NOMO-1 (cell line): ENCODE measurements at regions not wholly inside any gene's neighbourhood (a gene's known extent, or its start where the extent isn't known, plus 50 kb on each side); places are given as distances from the start of the nearest gene placed in this dataset.

Source experiments
- DNase-seq, 2 experiments: peaks; one replicate each; lab custom pipeline; 2025; ENCODE audit not compliant: unreplicated experiment in 2 of 2; lab: John Stamatoyannopoulos, UW

DNA sequence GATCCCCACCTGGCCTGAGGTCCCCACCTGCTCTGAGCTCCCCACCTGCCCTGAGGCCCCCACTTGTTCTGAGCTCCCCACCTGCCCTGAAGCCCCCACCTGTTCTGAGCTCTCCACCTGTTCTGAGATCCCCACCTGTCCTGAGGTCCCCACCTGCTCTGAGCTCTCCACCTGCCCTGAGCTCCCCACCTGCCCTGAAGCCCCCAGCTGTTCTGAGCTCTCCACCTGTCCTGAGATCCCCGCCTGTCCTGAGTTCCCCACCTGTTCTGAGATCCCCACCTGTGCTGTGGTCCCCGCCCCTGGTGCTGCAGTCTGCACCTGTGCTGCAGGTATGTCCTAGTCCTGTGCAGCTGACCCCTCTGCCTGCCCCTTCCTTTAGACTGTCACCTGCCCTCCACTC lies 561.6 kb downstream of the TCERG1L start:
- DNase-seq = no peak

DNA sequence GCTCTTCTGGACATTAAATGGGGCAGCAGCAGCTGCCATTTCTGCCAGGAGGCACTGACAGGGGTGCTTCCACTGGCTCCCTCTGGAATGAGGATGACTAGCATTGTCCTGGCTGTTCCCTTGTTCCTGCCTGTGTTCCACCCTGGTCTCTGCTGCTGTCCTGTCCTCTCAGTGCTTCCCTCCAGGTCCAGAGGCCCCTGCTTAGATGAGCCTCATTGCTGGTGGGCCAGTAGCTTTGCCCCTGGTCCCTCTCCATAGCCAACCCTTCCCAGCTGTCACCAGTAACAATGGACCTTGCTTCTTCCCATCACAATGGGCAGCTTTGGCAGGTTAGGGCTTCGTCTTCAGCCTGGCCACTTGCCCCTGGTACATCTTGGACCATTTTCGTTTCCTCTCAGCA lies 561.1 kb downstream of the TCERG1L start:
- no peak for DNase-seq

DNA sequence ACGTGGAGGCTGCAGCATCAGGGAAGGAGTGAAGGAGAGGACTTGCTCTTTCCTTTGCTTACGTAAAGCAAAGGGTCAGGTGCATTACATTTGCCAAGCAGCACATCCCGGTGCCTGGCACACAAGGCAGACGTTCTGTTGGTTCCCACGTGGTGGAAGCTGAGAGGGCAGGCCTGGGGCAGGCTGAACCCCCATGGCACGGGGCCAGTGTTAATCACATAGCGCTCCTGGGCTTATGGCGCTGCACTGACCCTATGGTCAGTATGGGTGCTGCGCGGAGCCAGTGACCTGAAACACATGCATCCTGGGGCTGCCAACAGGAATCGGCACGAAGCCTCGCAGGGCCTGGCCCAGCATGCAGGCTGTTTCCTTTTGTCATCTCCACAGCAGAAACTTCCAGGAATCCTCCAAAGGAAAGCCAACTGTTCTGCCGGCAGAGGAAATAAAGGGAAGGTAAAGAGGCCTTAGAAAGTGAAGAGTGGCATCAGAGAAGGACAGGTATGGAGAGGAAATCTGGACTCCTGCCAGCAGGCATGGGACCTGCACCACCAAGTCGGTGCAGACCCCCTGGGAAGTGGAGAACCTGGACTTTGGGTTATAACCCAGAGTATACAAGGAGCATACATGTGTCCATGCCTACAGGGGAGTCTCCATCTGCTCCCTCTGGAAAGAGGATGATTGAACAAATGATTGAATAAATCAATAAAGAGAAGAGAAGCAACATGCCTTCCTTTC lies 560.2 kb downstream of the TCERG1L start:
- DNase-seq = no peak

DNA sequence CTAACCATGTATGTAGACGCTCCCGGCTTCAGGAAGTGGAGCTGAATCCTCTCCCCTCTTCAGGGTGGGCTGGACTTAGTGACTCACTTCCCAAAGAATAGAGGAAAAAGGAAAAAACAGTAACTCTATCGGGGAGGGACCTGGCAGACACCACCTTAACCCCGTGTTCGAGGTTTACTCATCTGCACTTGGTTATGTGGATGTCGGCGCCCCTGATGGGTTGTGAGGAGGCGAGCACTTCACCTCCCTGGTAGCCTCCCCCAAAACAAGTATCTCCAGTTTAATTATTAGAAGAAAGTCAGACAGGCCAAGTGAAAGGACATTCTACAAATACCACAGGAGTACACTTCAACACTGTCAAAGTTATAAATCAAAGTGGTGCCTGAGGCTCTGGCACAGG lies 559.7 kb downstream of the TCERG1L start:
- no peak for DNase-seq

DNA sequence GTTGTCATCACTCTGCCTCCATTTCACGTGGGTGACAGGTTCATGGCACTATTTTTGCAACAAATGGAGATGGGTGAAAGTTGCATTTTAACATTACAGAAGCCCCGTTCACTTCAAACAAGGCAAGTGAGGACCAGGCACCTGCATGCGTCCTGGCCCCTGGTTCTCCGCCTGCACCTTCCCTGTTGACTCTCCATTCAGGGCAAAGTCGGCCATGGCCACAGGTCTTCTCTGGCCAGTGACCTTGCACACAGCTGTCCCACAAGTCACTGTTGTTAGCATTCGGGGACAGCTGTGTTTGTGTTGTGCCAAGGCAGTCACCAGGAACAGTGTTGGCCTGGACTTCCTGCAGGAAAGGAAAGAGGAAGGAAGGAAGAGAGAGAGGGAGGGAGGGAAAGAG lies 554.9 kb downstream of the TCERG1L start:
- no peak for DNase-seq

DNA sequence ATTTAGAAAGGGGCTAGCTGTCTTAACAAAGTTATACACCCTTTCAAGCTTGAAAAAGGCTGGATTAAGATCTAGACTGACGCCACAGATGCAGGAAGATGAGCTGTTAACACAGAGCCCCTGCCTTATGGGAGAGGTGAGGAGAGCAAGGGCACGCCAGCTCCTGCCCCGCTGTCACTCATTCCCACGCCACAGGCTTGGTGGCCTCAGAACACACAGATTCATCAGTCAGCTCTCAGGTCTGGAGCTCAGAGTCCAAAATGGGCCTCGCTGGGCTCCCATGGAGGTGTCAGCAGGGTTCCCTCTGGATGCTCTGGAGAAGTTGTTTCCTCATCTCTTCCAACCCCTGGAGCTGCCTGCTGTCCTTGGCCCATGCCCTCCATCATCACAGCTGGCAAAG lies 554.2 kb downstream of the TCERG1L start:
- DNase-seq = no peak

DNA sequence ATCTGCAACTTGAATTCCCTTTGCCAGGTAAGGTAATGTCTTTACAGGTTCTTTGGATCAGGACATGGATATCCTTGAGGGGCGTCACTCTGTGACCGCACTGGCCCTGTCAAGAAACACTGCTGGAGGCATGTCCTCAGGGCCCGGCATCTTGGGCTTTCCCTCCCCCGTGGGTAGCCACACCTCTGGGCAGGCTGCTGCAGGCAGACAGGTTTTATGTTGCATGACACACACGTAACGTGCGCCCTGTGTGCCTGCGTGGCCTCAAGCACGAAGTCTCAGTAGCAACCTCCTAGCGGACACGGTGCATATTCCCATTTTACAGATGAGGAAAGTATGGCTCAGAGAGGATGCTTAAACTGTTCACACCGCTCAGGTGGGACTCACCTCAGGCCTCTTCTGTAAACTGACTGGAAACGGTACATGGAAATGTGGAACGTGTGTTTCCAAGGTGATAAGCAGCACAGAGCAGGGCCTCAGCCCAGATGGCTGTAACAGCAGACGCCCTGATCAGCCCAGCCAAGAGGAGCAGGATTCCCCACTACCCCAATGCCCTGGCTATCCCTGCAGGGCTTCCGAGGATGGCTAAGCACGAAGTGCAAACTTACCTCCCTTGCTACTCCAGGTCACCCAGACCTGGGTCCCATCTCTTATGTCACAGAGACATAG lies 553.6 kb downstream of the TCERG1L start:
- DNase-seq = no peak

DNA sequence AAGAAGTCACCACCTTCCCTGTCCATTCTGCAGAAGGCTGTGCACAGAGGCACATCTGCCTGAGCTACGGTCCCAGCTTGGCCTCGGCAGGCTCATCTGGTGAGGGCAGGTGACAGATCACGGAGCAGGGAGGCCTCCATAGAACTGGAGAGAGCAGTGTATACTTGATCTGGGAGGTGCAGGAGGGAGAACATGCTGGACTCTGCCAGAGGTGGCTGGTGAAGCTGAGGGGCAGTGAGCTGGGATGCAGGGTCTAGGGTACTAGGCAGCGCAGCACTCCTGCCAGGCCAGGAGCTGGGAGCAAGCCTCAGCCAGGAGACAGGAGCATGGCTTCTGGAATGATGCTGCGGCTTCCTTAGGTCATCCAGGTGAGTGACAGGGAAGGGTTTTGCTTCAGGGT lies 553.0 kb downstream of the TCERG1L start:
- DNase-seq = no peak

DNA sequence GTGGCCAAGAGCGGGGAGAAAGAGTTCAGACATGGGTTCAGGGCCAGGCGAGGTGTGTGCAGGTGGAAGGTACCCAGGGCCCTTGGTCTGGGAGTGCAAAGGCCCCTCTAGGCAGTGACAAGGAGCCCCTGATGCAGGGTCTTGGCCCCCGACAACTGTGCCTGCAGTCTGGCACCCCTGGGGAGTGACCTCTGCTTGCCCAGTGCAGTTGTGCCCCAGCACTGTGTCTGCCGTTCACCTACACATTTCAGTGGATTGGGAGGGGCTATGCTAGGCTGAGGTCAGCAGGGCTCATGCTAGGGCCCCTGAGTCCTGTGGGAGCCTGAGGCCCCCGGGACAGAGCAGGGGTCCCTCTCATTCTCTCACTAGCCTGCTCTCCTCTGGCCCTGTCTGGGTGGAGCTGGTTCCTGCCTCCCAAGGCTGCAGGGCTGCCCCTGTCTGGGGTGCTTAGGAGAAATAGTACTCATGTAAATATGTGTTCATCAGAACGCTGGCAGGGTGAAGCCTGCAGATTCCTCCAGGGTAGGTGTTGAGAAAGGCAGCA lies 550.4 kb downstream of the TCERG1L start:
- DNase-seq = no peak

DNA sequence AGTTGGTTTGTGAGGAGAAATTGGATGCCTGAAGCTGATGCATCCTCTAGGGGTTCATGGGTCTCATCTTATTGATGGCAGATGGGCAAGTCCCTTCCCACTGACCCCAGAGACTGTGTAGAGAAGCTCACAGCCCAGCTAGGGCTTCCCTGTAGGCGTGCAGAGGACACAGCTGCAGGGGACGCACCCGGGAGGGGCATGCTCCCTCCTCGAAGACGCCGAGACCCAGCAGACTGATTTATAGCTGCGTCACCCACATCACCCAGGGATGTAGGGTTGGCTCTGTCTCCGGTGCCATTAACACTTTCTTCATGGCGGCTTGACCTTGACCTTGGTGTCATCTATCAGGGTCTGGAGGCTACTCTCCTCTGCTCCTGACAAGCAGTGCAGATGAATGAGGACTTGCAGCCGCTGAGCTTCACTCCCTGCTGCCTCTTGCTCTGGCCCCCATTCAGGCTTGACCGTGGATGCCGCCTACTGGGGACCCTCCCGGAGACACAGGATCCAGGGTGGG lies 549.7 kb downstream of the TCERG1L start:
- DNase-seq = no peak

DNA sequence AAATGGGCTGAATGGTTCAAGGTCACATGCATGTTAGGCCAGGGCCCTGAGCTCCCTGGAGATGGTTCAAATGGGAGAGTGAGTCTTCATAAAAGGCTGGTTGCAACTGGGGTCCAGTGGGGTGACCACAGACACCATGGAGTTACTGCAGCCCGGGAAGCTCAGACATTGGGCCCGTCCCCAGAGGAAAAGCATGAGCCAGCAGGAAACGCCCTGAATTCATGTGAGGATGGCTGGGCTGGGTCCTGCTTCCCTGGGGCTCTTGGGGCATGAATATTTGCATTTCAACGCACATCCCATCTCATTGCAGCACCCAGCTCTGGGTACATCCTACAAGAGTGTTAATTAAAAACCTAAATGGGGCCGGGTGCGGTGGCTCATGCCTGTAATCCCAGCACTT lies 549.0 kb downstream of the TCERG1L start:
- DNase-seq = no peak

DNA sequence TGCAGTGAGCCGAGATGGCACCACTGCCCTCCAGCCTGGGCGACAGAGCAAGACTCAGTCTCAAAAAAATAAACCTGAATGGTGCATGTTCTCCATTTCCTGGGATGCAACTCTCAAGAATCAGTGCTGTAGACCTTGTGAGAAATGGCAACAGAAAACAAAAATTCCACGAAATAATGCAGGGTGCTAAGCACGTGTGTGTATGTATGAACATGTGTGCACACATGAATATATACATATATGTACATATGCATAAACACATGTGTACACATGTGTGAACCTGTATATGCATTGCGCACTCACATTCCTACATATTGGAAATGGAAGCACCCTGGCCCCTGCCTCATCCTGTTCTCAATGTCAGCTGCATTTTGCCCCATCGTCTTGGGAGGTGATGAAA lies 548.5 kb downstream of the TCERG1L start:
- no peak for DNase-seq

DNA sequence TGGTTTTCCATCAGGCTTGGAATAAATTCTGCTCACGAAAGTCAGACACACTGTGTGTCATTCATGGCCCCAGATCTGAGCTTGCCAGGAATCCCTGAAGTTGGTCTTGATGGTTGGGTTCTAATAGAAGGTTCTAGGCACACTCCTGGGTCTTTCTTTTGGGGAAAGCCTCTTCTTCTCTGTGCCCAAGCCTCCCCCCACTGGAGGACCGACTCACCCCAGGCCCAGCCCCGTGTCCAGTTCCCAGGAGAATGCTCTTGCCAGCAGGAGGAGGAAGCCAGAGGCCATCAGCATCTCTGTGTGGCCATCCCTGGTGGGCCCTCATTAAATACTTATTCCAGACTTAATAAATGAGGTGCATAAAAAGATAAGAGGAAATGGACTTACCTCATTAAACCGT lies 548.0 kb downstream of the TCERG1L start:
- no peak for DNase-seq

DNA sequence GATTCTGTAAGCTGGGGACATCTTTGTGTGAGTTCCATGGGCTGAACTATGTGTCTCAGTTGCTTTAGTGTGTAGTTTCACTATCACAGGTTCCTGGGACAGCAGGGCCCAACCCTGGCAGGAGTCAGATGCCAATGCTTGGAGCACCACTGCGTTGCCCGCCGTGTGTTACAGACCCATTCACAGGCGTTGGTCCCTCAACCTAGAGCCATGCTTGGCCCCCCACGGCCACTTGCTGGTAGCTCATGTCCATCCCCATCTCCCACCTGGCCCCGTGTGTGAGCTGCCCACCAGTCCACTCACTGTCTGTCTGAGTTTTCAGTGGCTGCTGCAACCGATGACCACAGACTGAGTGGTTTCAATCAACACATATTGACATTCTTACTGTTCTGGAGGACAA lies 546.9 kb downstream of the TCERG1L start:
- DNase-seq = no peak

DNA sequence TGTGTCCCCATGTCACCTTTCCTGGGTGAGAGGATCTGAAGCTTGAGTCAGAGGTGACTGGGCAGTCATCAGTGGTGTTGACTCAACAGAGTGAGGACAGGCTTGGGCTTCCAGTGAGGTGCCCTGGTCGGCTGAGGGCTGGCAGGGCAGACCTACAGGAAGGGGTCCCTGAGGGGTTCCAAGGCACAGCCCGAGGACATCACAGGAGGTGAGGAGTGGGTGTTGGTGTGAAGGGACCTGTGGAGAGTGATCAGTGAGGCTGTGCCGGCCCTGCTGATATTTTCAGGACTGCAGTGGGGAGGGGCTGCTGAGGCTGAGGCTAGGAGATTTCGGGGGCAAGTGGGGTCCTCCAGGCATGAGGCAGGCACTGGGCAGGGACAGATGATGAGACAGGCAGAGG lies 545.5 kb downstream of the TCERG1L start:
- DNase-seq = no peak

DNA sequence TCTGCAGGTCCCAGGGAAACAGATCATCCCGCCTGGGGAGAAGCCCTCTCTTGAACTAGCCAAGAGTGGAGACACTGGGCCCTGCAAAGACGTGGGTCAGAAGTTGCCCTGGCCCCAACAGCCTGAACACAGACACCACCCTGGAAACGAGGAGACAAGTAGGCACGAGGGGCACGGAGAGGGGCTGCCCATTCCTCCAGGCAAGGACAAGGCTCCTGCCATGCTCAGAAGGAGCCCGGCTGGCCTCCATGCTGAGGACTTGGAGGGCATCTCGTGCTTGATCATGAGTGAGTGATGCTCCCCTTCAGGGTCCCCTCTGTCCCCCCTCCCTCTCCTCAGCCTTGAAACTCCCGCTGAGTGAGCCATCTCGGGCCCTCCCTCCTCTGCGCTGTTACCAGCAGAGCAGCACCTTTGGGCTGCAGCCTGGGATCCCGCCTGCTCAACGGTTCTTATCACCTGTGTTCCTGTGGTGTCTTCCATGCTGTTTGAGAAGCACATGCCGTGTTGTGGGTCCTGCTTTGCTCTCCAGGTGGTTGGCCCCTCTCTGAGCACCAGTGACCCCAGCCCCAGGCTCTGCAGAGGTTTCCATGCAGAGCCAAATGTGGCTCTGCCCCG lies 544.3 kb downstream of the TCERG1L start:
- no peak for DNase-seq

DNA sequence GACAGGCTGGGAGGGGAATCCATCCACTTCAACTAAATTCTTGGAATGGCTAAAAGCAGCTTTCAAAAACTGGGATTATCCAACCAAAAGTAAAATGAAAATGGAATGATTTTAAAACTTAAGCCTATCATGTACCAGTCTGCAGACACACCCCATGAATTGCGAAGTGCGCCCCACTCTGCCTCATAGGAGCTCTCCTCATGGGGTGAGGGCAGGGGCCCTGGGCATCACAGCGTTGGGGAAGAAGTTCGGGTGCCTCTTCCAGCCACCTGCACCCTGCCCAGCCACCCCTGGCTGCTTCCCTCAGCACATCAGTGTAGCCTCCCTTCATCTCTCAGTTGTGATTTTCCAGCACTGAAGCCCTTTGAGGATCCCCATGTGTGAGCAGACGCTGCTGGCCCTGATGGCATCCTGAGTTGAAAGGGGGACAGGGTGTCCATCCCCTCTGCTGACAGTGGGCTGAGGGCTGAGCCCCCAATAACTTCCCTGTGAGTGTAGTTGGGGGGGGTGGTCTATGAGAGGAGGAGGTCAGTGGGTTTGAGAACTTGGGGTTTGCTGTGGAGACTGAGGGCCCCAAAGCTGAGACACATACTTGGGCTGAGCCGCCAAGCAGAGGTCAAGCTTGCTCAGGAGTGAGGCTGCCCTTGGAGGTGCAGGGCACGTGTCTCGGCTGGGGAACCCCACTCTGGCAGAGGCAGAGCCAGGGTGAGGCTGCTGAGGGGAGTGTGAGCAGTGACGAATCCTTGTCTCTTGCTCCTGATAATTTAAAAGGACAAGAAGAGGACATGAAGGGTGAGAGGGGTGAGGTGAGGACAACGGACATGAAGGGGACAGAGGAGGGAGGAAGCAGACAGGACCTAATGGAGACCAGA lies 542.1 kb downstream of the TCERG1L start:
- DNase-seq = no peak

DNA sequence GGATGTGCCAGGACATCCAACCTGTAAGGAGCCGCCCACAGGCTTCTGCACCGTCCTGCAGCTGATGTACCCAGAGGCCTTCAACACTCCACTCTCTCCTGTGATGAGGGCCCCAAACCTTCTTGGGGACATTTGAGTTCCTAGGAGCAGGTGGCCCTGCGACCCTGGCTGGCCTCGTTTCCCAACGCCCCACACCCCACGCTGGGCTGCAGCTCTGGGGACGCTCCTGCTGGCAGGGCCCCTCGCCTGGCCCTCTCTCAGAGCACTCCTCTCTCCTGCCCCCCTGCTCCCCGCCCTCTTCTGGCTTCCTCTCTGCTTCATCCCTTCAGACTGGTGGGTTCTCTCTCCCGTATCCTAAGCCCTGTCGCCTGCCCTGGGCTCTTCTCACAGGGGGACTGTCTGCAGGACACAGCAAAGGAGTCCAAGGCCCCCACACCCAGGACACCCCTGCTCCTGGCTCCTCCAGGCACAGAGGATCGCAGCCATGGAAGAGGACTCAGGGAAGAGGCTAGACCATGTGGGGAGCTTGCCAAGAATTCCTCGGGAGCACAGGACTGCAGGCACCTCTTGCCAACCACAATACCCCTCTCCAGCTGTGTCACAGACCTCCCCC lies 541.4 kb downstream of the TCERG1L start:
- DNase-seq = no peak

DNA sequence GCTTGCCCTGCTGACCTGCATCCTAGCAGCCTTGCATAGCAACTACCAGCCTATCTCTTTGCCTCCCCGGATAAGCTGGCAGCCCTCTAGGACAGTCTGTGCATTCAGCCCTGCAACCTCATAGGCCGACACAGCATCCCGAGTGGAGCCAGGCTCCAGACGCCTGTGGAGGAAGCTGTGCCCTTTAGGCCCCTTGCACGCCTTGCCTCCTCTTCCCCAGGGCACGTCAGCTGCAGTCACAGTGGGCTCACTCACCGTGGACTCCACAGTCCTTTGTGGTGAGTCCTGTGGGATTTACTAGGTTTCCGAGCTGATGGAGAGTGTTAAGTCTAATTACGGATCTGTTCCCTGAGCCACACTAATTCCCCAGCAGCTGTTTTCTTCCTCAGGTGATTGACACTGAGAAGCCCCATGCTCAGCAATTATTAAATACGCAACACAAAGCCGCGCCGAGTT lies 540.0 kb downstream of the TCERG1L start:
- no peak for DNase-seq

DNA sequence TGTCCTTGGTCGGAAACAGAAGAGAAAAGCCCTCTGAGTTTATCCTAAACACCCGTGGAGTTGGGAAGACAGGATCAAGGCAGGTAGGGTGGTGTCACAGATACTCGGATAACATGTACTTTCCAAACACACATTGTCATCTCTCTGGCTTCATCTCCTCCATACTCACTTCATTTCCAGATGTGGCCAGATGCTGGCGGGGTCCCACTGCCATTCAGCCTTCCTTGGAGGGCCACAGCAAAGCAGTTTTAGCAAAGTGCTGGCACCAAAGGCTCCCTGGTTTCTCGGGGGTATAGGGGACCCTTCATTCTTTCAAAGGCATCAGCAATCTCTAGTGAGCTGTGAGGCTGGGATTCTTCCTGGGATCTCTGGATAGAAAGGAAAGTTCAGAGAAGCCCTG lies 539.5 kb downstream of the TCERG1L start:
- no peak for DNase-seq
